Neural cell (in vitro differentiated cells): ENCODE measurements at regions not wholly inside any gene's neighbourhood (a gene's known extent, or its start where the extent isn't known, plus 50 kb on each side); places are given as distances from the start of the nearest gene placed in this dataset.

Experiments used
- POLR2AphosphoS5 ChIP-seq: IDR thresholded peaks from 2 replicates; pipeline ENCODE4 v1.6.1; 2012
- TF ChIP-seq, protein P1 (sequence below): fragments of 450-650 bp; IDR thresholded peaks from 2 replicates; pipeline ENCODE4 v1.5.1; 2014; ENCODE audit warnings: antibody characterized with exemption, mild to moderate bottlenecking, moderate library complexity; ENCODE audit not compliant: poor library complexity, severe bottlenecking

DNA sequence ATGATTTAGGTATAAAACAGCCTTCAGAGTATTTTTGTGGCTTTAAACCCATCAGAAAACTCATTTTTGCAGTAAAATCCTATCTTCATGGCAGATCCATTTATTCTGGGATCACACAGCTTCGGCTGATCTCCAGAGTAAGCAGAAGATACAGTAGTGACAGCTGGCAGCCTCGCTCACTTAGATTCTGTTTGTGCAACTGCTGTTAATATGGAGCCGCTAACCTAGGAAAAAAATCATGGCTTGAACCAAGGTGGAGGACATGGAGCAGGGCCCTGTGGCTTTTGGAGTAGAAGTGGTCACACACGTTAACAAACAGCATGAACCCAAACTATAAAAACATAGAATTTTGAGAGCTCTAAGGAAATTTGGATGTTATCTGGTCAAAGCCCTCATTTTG is 137.2 kb upstream of the ARHGAP5 start:
- TF ChIP-seq, protein P1, sequence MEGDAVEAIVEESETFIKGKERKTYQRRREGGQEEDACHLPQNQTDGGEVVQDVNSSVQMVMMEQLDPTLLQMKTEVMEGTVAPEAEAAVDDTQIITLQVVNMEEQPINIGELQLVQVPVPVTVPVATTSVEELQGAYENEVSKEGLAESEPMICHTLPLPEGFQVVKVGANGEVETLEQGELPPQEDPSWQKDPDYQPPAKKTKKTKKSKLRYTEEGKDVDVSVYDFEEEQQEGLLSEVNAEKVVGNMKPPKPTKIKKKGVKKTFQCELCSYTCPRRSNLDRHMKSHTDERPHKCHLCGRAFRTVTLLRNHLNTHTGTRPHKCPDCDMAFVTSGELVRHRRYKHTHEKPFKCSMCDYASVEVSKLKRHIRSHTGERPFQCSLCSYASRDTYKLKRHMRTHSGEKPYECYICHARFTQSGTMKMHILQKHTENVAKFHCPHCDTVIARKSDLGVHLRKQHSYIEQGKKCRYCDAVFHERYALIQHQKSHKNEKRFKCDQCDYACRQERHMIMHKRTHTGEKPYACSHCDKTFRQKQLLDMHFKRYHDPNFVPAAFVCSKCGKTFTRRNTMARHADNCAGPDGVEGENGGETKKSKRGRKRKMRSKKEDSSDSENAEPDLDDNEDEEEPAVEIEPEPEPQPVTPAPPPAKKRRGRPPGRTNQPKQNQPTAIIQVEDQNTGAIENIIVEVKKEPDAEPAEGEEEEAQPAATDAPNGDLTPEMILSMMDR = no peak
- no peak for TF ChIP-seq POLR2AphosphoS5
